Skeletal muscle satellite cell (primary cell): ENCODE measurements at regions not wholly inside any gene's neighbourhood (a gene's known extent, or its start where the extent isn't known, plus 50 kb on each side); places are given as distances from the start of the nearest gene placed in this dataset.

Experiments used
- H3K27me3 ChIP-seq: 2 replicates; pipeline ENCODE4 v1.7.0; 2013; ENCODE audit warnings: low read length; ENCODE audit not compliant: control insufficient read depth, insufficient read depth
- H3K36me3 ChIP-seq: 2 replicates; pipeline ENCODE4 v1.7.0; 2013; ENCODE audit warnings: mild to moderate bottlenecking, control low read depth, low read length; ENCODE audit not compliant: insufficient read depth
- H3K4me1 ChIP-seq: 2 replicates; pipeline ENCODE4 v1.7.0; 2013; ENCODE audit warnings: low read length; ENCODE audit not compliant: control insufficient read depth, insufficient read depth
- H3K4me2 ChIP-seq: 2 replicates; pipeline ENCODE4 v1.7.0; 2013; ENCODE audit warnings: mild to moderate bottlenecking, low read length
- H3K4me3 ChIP-seq: 2 replicates; pipeline ENCODE4 v1.7.0; 2013; ENCODE audit warnings: low read length
- H3K9ac ChIP-seq: 2 replicates; pipeline ENCODE4 v1.7.0; 2013; ENCODE audit warnings: mild to moderate bottlenecking, low read depth, low read length, moderate library complexity
- H3K9me3 ChIP-seq: replicated peaks from 2 replicates; pipeline ENCODE4 v1.7.0; 2013; ENCODE audit warnings: mild to moderate bottlenecking, control low read depth, low read length

GRCh38 chr6:147077251-147077650 is 127.0 kb upstream of the STXBP5 start:
- Histone ChIP-seq H3K9me3 (no peaks in the 10 kb centered on the region), H3K36me3 (no peaks in the 10 kb centered on the region), H3K9ac (no peak overlapping the region), H3K27me3 (no peaks in the 10 kb centered on the region), H3K4me2 (no peak overlapping the region), H3K4me1 (peaks cover 3% of the 10 kb centered on the region), H3K4me3 (no peak overlapping the region)

GRCh38 chr6:147078106-147078505 is 126.1 kb upstream of the STXBP5 start:
- H3K27me3 ChIP-seq: no peaks in the 10 kb centered on the region
- H3K36me3 ChIP-seq: no peaks in the 10 kb centered on the region
- H3K4me3 ChIP-seq: no peak overlapping the region
- no peak overlapping the region for H3K4me2 ChIP-seq
- H3K9me3 ChIP-seq: no peaks in the 10 kb centered on the region
- H3K4me1 ChIP-seq: peaks cover 3% of the 10 kb centered on the region
- H3K9ac ChIP-seq: no peak overlapping the region

GRCh38 chr6:147078602-147079001 is 125.6 kb upstream of the STXBP5 start:
- Histone ChIP-seq H3K4me1 (peaks cover 3% of the 10 kb centered on the region), H3K9me3 (no peaks in the 10 kb centered on the region), H3K4me2 (no peak overlapping the region), H3K36me3 (no peaks in the 10 kb centered on the region), H3K4me3 (no peak overlapping the region), H3K9ac (no peak overlapping the region), H3K27me3 (no peaks in the 10 kb centered on the region)

- no peaks in the 10 kb centered on the region for H3K36me3 ChIP-seq
- peaks cover 3% of the 10 kb centered on the region for H3K4me1 ChIP-seq
- H3K9me3 ChIP-seq: no peaks in the 10 kb centered on the region
- no peak overlapping the region for H3K4me3 ChIP-seq
- H3K9ac ChIP-seq: no peak overlapping the region
- H3K4me2 ChIP-seq: no peak overlapping the region
- H3K27me3 ChIP-seq: no peaks in the 10 kb centered on the region
Observed at GRCh38 chr6:147080225-147080624, 124.0 kb upstream of the STXBP5 start.

GRCh38 chr6:147081076-147081609 is 123.1 kb upstream of the STXBP5 start:
- H3K36me3 ChIP-seq: no peaks in the 10 kb centered on the region
- H3K4me1 ChIP-seq: peaks cover 3% of the 10 kb centered on the region
- no peak overlapping the region for H3K4me3 ChIP-seq
- no peak overlapping the region for H3K4me2 ChIP-seq
- H3K27me3 ChIP-seq: no peaks in the 10 kb centered on the region
- H3K9ac ChIP-seq: no peak overlapping the region
- H3K9me3 ChIP-seq: no peaks in the 10 kb centered on the region

GRCh38 chr6:147087641-147088040 is 116.6 kb upstream of the STXBP5 start:
- no peak overlapping the region for H3K9ac ChIP-seq
- H3K27me3 ChIP-seq: no peaks in the 10 kb centered on the region
- peaks cover 4% of the 10 kb centered on the region for H3K9me3 ChIP-seq
- H3K4me1 ChIP-seq: no peaks in the 10 kb centered on the region
- H3K4me3 ChIP-seq: no peak overlapping the region
- no peaks in the 10 kb centered on the region for H3K36me3 ChIP-seq
- no peak overlapping the region for H3K4me2 ChIP-seq

- Histone ChIP-seq H3K36me3 (no peaks in the 10 kb centered on the region), H3K4me1 (no peaks in the 10 kb centered on the region)
Observed at GRCh38 chr6:147088861-147089260, 115.4 kb upstream of the STXBP5 start.

GRCh38 chr6:147095316-147095715 is 108.9 kb upstream of the STXBP5 start:
- Histone ChIP-seq H3K9me3 (no peaks in the 10 kb centered on the region), H3K4me1 (peaks cover 7% of the 10 kb centered on the region), H3K4me3 (no peak overlapping the region), H3K9ac (no peak overlapping the region), H3K27me3 (no peaks in the 10 kb centered on the region), H3K36me3 (no peaks in the 10 kb centered on the region), H3K4me2 (no peak overlapping the region)

More at GRCh38 chr6:147088861-147089260, 115.4 kb upstream of the STXBP5 start:
- Histone ChIP-seq H3K4me3 (no peak overlapping the region), H3K9ac (no peak overlapping the region), H3K9me3 (peaks cover 4% of the 10 kb centered on the region), H3K27me3 (no peaks in the 10 kb centered on the region), H3K4me2 (no peak overlapping the region)

- H3K36me3 ChIP-seq: no peaks in the 10 kb centered on the region
Observed at GRCh38 chr6:147099974-147100373, 104.2 kb upstream of the STXBP5 start.

GRCh38 chr6:147103007-147103406 is 101.2 kb upstream of the STXBP5 start:
- Histone ChIP-seq H3K4me1 (peaks cover 23% of the 10 kb centered on the region), H3K36me3 (no peaks in the 10 kb centered on the region), H3K4me3 (no peak overlapping the region), H3K9ac (no peak overlapping the region), H3K27me3 (no peaks in the 10 kb centered on the region), H3K9me3 (no peaks in the 10 kb centered on the region), H3K4me2 (no peak overlapping the region)

More at GRCh38 chr6:147099974-147100373, 104.2 kb upstream of the STXBP5 start:
- Histone ChIP-seq H3K4me1 (peaks cover 13% of the 10 kb centered on the region), H3K27me3 (no peaks in the 10 kb centered on the region), H3K9ac (no peak overlapping the region), H3K9me3 (no peaks in the 10 kb centered on the region), H3K4me3 (no peak overlapping the region), H3K4me2 (peak overlapping the region; percentile 1)

GRCh38 chr6:147103694-147104093 is 100.5 kb upstream of the STXBP5 start:
- no peaks in the 10 kb centered on the region for H3K27me3 ChIP-seq
- no peak overlapping the region for H3K4me3 ChIP-seq
- H3K36me3 ChIP-seq: no peaks in the 10 kb centered on the region
- H3K9ac ChIP-seq: no peak overlapping the region
- H3K9me3 ChIP-seq: no peaks in the 10 kb centered on the region
- peaks cover 23% of the 10 kb centered on the region for H3K4me1 ChIP-seq
- H3K4me2 ChIP-seq: no peak overlapping the region

- Histone ChIP-seq H3K27me3 (no peaks in the 10 kb centered on the region), H3K4me2 (no peak overlapping the region), H3K36me3 (no peaks in the 10 kb centered on the region), H3K4me3 (no peak overlapping the region), H3K9me3 (no peaks in the 10 kb centered on the region), H3K4me1 (peaks cover 13% of the 10 kb centered on the region), H3K9ac (no peak overlapping the region)
Observed at GRCh38 chr6:147105786-147106185, 98.4 kb upstream of the STXBP5 start.
